Activated effector memory CD4-positive, alpha-beta T cell treated with anti-CD3 and anti-CD28 coated beads, Interleukin-2, amount 50 U/mL, for 16 hours (primary cell): ENCODE measurements at regions not wholly inside any gene's neighbourhood (a gene's known extent, or its start where the extent isn't known, plus 50 kb on each side); places are given as distances from the start of the nearest gene placed in this dataset.

Experiments used
- DNase-seq: peaks from one replicate; pipeline ENCODE4 v3.0.0-alpha.2; 2020

GRCh38 chr2:11104794-11105660 is 50.2 kb upstream of the SLC66A3 start:
- peak; percentile 62 for DNase-seq
